LNCaP clone FGC (cell line): ENCODE measurements at regions not wholly inside any gene's neighbourhood (a gene's known extent, or its start where the extent isn't known, plus 50 kb on each side); places are given as distances from the start of the nearest gene placed in this dataset.

ENCODE experiments used
- DNase-seq: peaks from one replicate; pipeline ENCODE4 v3.0.0-alpha.2; 2011; ENCODE audit warnings: low read depth
- H3K4me3 ChIP-seq: 2 replicates; pipeline ENCODE4 v1.5.1; 2011; ENCODE audit warnings: mild to moderate bottlenecking, low read depth, low read length, control low read depth
- TF ChIP-seq, protein P1 (sequence below): IDR thresholded peaks from 2 replicates; pipeline ENCODE4 v1.5.1; 2012; ENCODE audit warnings: mild to moderate bottlenecking; ENCODE audit not compliant: control insufficient read depth, insufficient read depth; ENCODE audit errors: extremely low read depth

DNA sequence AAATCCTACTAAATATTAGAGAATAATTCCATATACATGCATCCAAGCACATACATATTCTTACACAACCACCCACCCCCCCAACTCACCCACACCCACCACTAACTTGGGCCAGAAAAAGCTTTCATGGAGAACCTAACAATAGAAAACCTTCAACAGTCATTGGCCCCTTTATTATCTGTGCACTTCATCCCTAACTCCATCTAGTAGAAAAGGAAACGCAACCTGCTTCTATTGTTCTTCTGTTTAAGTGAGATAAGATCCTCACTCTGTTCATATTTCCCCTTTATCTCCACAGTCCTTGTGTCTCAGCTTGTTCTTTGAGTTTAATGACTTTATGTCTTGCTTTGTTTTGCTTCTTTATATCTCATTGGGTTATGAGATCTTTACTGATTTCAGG, 1740.2 kb upstream of the CELF4 start:
- H3K4me3 ChIP-seq = no peak overlapping the region
- TF ChIP-seq, protein P1, sequence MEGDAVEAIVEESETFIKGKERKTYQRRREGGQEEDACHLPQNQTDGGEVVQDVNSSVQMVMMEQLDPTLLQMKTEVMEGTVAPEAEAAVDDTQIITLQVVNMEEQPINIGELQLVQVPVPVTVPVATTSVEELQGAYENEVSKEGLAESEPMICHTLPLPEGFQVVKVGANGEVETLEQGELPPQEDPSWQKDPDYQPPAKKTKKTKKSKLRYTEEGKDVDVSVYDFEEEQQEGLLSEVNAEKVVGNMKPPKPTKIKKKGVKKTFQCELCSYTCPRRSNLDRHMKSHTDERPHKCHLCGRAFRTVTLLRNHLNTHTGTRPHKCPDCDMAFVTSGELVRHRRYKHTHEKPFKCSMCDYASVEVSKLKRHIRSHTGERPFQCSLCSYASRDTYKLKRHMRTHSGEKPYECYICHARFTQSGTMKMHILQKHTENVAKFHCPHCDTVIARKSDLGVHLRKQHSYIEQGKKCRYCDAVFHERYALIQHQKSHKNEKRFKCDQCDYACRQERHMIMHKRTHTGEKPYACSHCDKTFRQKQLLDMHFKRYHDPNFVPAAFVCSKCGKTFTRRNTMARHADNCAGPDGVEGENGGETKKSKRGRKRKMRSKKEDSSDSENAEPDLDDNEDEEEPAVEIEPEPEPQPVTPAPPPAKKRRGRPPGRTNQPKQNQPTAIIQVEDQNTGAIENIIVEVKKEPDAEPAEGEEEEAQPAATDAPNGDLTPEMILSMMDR = no peak

DNA sequence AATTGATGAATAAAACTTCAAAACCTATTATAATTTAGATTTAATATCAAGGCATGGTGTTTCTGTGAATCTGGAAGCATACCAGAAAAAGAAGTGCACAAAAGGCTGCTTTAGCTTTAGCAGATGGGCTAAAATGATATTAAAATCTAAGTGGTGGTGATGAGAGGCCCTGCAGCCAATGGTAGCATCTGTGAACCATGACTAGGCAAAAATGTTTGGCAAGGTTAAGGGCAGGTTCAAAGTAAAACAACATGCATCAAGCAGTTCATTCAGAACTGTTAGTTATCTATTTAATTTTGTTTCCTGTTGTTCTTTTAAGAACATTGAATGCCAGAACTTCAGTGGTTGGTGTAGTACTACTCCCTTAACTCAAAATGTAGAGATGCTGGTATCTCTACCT, 1736.9 kb upstream of the CELF4 start:
- no peak for DNase-seq
- TF ChIP-seq, protein P1 = no peak
- no peak overlapping the region for H3K4me3 ChIP-seq

More for the DNA sequence above, 1740.2 kb upstream of the CELF4 start:
- no peak for DNase-seq

DNA sequence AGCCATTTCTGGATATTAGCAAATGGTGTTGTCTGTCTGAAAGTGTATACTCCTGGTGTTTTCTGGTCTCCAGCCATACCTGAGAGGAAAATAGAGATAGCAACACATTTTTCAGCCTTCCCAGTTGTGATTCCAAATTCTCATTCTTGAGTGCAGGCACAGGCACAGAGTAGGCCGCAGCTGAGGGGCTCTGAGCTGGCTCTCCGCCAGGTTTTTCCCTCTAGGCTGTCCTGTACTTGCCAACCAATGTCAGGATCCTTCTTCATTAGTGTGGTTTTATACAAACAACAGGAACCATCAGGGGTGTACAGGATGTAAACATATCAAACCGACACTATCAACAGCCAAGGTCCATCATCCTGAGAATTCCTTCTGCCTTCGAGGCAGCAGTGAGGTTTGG, 1733.6 kb upstream of the CELF4 start:
- DNase-seq = no peak
- TF ChIP-seq, protein P1 = no peak

DNA sequence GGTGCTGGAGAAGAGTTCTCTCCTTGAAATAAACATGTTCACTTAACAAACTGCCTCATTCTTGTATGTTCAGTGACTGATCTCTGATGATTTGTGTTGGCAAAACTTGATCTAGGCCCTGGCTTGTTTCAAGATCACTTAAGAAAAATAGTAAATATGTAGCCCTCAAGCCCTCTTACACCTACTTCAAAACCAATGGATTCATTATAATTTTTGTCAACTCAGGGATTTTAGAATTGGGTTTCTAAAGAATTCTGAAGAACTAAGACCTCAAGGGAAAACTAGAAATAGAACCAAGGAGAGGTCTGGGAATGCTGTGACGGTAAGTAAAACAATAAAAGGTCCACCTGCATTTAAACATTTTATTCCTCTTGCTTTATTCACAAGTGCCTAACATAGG, 1731.6 kb upstream of the CELF4 start:
- TF ChIP-seq, protein P1 = no peak
- no peak for DNase-seq
- no peak overlapping the region for H3K4me3 ChIP-seq

More for the DNA sequence above, 1733.6 kb upstream of the CELF4 start:
- H3K4me3 ChIP-seq = no peak overlapping the region

DNA sequence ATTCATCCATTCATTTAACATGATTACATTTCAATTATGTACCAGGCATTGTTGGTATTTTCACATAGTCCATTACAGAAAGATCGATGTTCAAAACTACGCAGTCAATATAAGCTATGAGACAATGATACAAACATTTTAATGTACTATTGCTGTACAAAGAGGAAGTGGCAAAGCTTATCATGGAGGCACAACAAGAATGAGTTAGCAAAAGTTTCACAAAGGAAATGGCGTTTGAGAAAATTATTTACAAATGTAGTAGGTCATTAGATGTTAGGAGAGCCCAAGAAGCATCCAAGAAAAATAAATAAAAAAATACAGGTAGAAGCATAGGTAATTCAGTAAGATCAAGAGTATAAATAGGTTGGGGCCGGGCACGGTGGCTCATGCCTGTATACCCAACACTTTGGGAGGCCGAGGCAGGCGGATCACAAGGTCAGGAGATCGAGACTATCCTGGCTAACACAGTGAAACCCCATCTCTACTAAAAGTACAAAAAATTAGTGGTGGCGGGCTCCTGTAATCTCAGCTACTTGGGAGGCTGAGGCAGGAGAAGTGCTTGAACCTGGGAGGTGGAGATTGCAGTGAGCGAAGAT, 1730.8 kb upstream of the CELF4 start:
- TF ChIP-seq, protein P1 = no peak
- H3K4me3 ChIP-seq = no peak overlapping the region
- no peak for DNase-seq

DNA sequence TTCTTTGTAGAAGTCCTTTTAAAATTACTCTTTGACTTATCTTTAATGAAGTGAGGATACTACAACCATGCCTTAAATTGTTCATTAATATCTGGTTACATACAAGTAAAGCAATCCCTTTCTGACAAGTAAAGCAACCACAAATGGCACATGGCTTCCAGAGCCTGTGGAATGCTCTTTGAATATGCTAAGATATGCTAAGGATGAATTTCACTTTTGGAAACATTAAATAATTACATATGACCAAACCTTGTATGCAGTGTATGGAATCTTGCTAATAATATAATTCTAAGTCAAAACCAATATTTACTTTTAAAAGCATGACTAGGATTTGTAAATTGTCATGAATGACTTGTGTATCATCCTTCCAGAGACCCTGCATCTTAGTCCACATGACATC, 1711.2 kb upstream of the CELF4 start:
- no peak for DNase-seq
- TF ChIP-seq, protein P1 = no peak
- H3K4me3 ChIP-seq = no peak overlapping the region

DNA sequence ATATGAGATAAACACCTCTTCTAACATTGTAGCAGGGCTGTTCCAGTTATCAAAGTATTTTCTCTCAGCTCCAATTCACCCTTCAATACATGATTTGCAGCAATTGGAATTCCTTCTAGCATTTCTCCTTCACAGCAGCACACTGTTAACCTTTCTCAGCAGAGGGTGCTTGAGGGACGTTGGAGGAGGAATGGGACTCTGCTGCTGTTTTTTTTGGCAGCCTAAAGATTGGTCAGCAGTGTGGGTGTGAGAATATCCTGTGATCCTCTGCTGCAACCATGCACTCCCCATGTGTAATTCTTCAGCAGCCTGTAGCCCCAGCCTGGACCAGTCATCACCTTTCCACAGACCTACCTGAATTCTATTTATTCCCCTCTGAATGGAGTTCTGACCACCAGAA, 1708.9 kb upstream of the CELF4 start:
- H3K4me3 ChIP-seq = no peak overlapping the region
- TF ChIP-seq, protein P1 = no peak
- DNase-seq = no peak
